K562 (cell line): ENCODE measurements at regions not wholly inside any gene's neighbourhood (a gene's known extent, or its start where the extent isn't known, plus 50 kb on each side); places are given as distances from the start of the nearest gene placed in this dataset.

Experiments used
- ATAC-seq: fragments of 200-7000 bp; cut with Tn5 transposase; 3 replicates; pipeline ENCODE4 v1.9.1; 2020; ENCODE audit warnings: moderate library complexity
- BruUV-seq: library from RNA; stranded (reverse); fragments of 400-500 nt; replicated peaks from 2 replicates; lab custom pipeline; 2021; lab: Mats Ljungman, UMichigan
- CTCF ChIA-PET: fragments of 300-600 bp; formaldehyde crosslinking; extraction: SDS; loops from one replicate; lab custom pipeline; 2021; ENCODE audit warnings: low intra/inter-chr PET ratio; lab: Yijun Ruan, JAX
- POLR2A ChIA-PET: fragments of 300-600, 350-650 bp; sonication (Branson Sonifier 250); formaldehyde crosslinking; extraction: SDS; loops from one replicate; lab custom pipeline; 2021; ENCODE audit warnings: antibody characterized with exemption, inconsistent platforms; lab: Yijun Ruan, JAX
- DNase-seq, 4 experiments: peaks; one replicate each; pipeline versions ENCODE4 v3.0.0 to v3.0.0-alpha.2; 2011 to 2018; ENCODE audit warnings: low spot score in 3 of 4, mixed read lengths in 3 of 4; ENCODE audit errors: extremely low read depth in 1 of 4
- FAIRE-seq: peaks from 2 replicates; lab custom pipeline; 2011; peaks lifted over from hg19 to GRCh38; lab: Jason Lieb, UNC
- H2AFZ ChIP-seq: 2 replicates; pipeline ENCODE4 v1.6.0; 2011; ENCODE audit warnings: low read depth, low read length, control low read depth, inconsistent platforms
- H3K27ac ChIP-seq: fragments of 200-600 bp; 3 replicates; pipeline ENCODE4 v1.8.0; 2011; ENCODE audit warnings: low read depth, mild to moderate bottlenecking, control low read depth, inconsistent platforms, low read length, moderate library complexity, mixed read lengths; ENCODE audit errors: extremely low read depth
- H3K27me3 ChIP-seq, 2 experiments: fragments of 300-600 bp in 1 of 2; 2 replicates in 1 of 2; 3 replicates in 1 of 2; pipeline versions ENCODE4 v1.6.0 to v1.8.0; 2011; ENCODE audit warnings: inconsistent platforms in 2 of 2, low read length in 2 of 2, mild to moderate bottlenecking in 1 of 2, mixed read lengths in 1 of 2, moderate library complexity in 1 of 2; ENCODE audit not compliant: control insufficient read depth in 2 of 2, insufficient read depth in 2 of 2
- H3K36me3 ChIP-seq: fragments of 300-600 bp; 3 replicates; pipeline ENCODE4 v1.8.0; 2011; ENCODE audit warnings: mild to moderate bottlenecking, low read length, inconsistent platforms; ENCODE audit not compliant: control insufficient read depth, insufficient read depth
- H3K4me1 ChIP-seq, 2 experiments: fragments of 200-600 bp in 1 of 2; replicated peaks in 1 of 2; 2 replicates in 1 of 2; 3 replicates in 1 of 2; pipeline versions ENCODE4 v1.5.1 to v1.8.0; 2011; ENCODE audit warnings: inconsistent platforms in 2 of 2, low read length in 2 of 2, mild to moderate bottlenecking in 1 of 2, mixed read lengths in 1 of 2, moderate library complexity in 1 of 2; ENCODE audit not compliant: control insufficient read depth in 2 of 2, insufficient read depth in 2 of 2
- H3K4me2 ChIP-seq: 2 replicates; pipeline ENCODE4 v1.6.1; 2011; ENCODE audit warnings: low read length, control low read depth, inconsistent platforms, mixed read lengths; ENCODE audit not compliant: insufficient read depth
- H3K4me3 ChIP-seq: fragments of 200-600 bp; sonication (generic), shearing (Covaris generic); 2 replicates; pipeline ENCODE4 v1.5.1; 2016; ENCODE audit warnings: control low read depth, inconsistent platforms
- H3K79me2 ChIP-seq: fragments of 200-600 bp; 3 replicates; pipeline ENCODE4 v1.8.0; 2011; ENCODE audit warnings: low read length, inconsistent platforms; ENCODE audit not compliant: control insufficient read depth, insufficient read depth
- H3K9ac ChIP-seq, 2 experiments: 2 replicates each; pipeline versions ENCODE4 v1.6.0 to v1.6.1; 2011; ENCODE audit warnings: low read depth in 2 of 2, low read length in 2 of 2, control low read depth in 1 of 2, inconsistent platforms in 1 of 2, mild to moderate bottlenecking in 1 of 2, mixed read lengths in 1 of 2; ENCODE audit not compliant: insufficient read depth in 1 of 2
- H3K9me1 ChIP-seq: one replicate; pipeline ENCODE4 v1.6.0; 2011; ENCODE audit warnings: inconsistent platforms, mild to moderate bottlenecking, low read length, moderate library complexity; ENCODE audit not compliant: control insufficient read depth, insufficient read depth
- H3K9me3 ChIP-seq: replicated peaks from 2 replicates; pipeline ENCODE4 v1.5.1; 2011; ENCODE audit warnings: low read depth, low read length, inconsistent platforms; ENCODE audit not compliant: control insufficient read depth, insufficient read depth
- H4K20me1 ChIP-seq: replicated peaks from 2 replicates; pipeline ENCODE4 v1.6.1; 2011; ENCODE audit warnings: low read length, inconsistent platforms, mixed read lengths; ENCODE audit not compliant: control insufficient read depth, insufficient read depth
- ASH1L ChIP-seq: fragments of 450-650 bp; IDR thresholded peaks from 2 replicates; pipeline ENCODE4 v1.6.1; 2018; ENCODE audit warnings: borderline replicate concordance, mild to moderate bottlenecking, low read depth; ENCODE audit not compliant: partially characterized antibody
- DDX20 ChIP-seq: fragments of 450-650 bp; IDR thresholded peaks from 2 replicates; pipeline ENCODE4 v1.6.1; 2016; ENCODE audit warnings: missing genetic modification characterization, low read depth, mild to moderate bottlenecking, missing compliant biosample characterization, moderate library complexity
- EZH2 ChIP-seq: IDR thresholded peaks from 2 replicates; pipeline ENCODE4 v1.6.1; 2012; ENCODE audit warnings: low read depth, mild to moderate bottlenecking, inconsistent platforms, low read length, borderline replicate concordance
- FOXP1 ChIP-seq: sonication (generic); formaldehyde crosslinking; IDR thresholded peaks from 2 replicates; pipeline ENCODE4 v1.8.0; 2022; ENCODE audit warnings: mild to moderate bottlenecking, missing genetic modification reagents
- JUNB ChIP-seq: fragments of 450-650 bp; formaldehyde crosslinking; conservative IDR thresholded peaks from 2 replicates; pipeline ENCODE4 v1.4.0; 2020; ENCODE audit warnings: mild to moderate bottlenecking
- KAT7 ChIP-seq: sonication (generic); formaldehyde crosslinking; IDR thresholded peaks from 2 replicates; pipeline ENCODE4 v1.8.0; 2022; ENCODE audit warnings: missing genetic modification reagents, mild to moderate bottlenecking, borderline replicate concordance
- KDM2B ChIP-seq: fragments of 250-450 bp; sonication (Bioruptor Pico); IDR thresholded peaks from 2 replicates; pipeline ENCODE4 v1.8.0; 2021; ENCODE audit warnings: mild to moderate bottlenecking, moderate library complexity
- KLF6 ChIP-seq: fragments of 250-450 bp; sonication (Bioruptor Pico); IDR thresholded peaks from 2 replicates; pipeline ENCODE4 v1.4.0; 2020; ENCODE audit warnings: mild to moderate bottlenecking, moderate library complexity, borderline replicate concordance
- MIER1 ChIP-seq: fragments of 450-650 bp; IDR thresholded peaks from 2 replicates; pipeline ENCODE4 v1.6.1; 2016; ENCODE audit warnings: antibody characterized with exemption, mild to moderate bottlenecking, low read depth
- MTA3 ChIP-seq: fragments of 450-650 bp; formaldehyde crosslinking; IDR thresholded peaks from 2 replicates; pipeline ENCODE4 v1.6.1; 2017; ENCODE audit warnings: mild to moderate bottlenecking, borderline replicate concordance
- NR3C1 ChIP-seq: sonication (generic); formaldehyde crosslinking; IDR thresholded peaks from 2 replicates; pipeline ENCODE4 v1.8.1; 2022; ENCODE audit warnings: missing genetic modification reagents
- PCBP1 ChIP-seq: fragments of 200-400 bp; formaldehyde crosslinking; IDR thresholded peaks from 2 replicates; pipeline ENCODE4 v1.6.1; 2018; ENCODE audit warnings: mild to moderate bottlenecking, low read depth, low read length; ENCODE audit not compliant: poor library complexity, severe bottlenecking
- POLR2A ChIP-seq: fragments of 450-650 bp; conservative IDR thresholded peaks from 2 replicates; pipeline ENCODE4 v1.6.1; 2016
- SLC30A9 ChIP-seq: fragments of 250-450 bp; sonication (Bioruptor Pico); IDR thresholded peaks from 2 replicates; pipeline ENCODE4 v1.8.0; 2022; ENCODE audit warnings: mild to moderate bottlenecking, moderate library complexity
- TCF7 ChIP-seq: sonication (generic); IDR thresholded peaks from 2 replicates; pipeline ENCODE4 v1.6.1; 2016; ENCODE audit warnings: antibody characterized with exemption, borderline replicate concordance
- ZC3H11A ChIP-seq: IDR thresholded peaks from 2 replicates; pipeline ENCODE4 v1.6.1; 2012; ENCODE audit warnings: low read depth, low read length, improper control_type of control experiment
- ZNF274 ChIP-seq: IDR thresholded peaks from 2 replicates; pipeline ENCODE4 v1.6.1; 2011; ENCODE audit warnings: low read depth, mild to moderate bottlenecking, low read length, moderate library complexity, borderline replicate concordance
- ZNF3 ChIP-seq: fragments of 250-450 bp; sonication (Bioruptor Pico); IDR thresholded peaks from 2 replicates; pipeline ENCODE4 v1.5.0; 2021; ENCODE audit warnings: mild to moderate bottlenecking, moderate library complexity
- ZNF785 ChIP-seq: fragments of 250-450 bp; sonication (Bioruptor Pico); IDR thresholded peaks from 2 replicates; pipeline ENCODE4 v1.4.0; 2020; ENCODE audit warnings: mild to moderate bottlenecking
- ZNF830 ChIP-seq: fragments of 250-450 bp; sonication (Bioruptor Pico); IDR thresholded peaks from 2 replicates; pipeline ENCODE4 v1.5.0; 2021; ENCODE audit warnings: mild to moderate bottlenecking
- WGBS: fragments of 100-300 bp; shearing (Covaris generic); methylation state at CpG from one replicate; pipeline ENCODE4 v1.1.6; 2016; ENCODE audit warnings: low coverage, mixed read lengths; ENCODE audit not compliant: insufficient coverage; ENCODE audit errors: missing lambda C conversion rate; 5-methylcytosine and 5-hydroxymethylcytosine counted together
- in situ Hi-C: fragments of 300-500 bp; cut with MboI; formaldehyde crosslinking; loops from 4 replicates; pipeline ENCODE4 v1.15.0; 2018; ENCODE audit warnings: inconsistent platforms, mixed read lengths
- intact Hi-C: fragments of 100-400 bp; cut with micrococcal nuclease; formaldehyde crosslinking; loops from 2 replicates; pipeline ENCODE4 v1.14.2; 2022
- TF ChIP-seq, protein P1 (sequence below), 2 experiments: fragments of 250-450 bp in 1 of 2; fragments of 450-650 bp in 1 of 2; sonication (Bioruptor Pico) in 1 of 2; IDR thresholded peaks; 2 replicates each; pipeline versions ENCODE4 v1.6.1 to v1.8.0; 2016 to 2021; ENCODE audit warnings: mild to moderate bottlenecking in 2 of 2, moderate library complexity in 2 of 2, missing compliant biosample characterization in 1 of 2, missing genetic modification characterization in 1 of 2
- TF ChIP-seq, protein P2 (sequence below): fragments of 450-650 bp; conservative IDR thresholded peaks from 2 replicates; pipeline ENCODE4 v1.6.1; 2016; ENCODE audit warnings: missing genetic modification characterization, low read depth, mild to moderate bottlenecking, control low read depth, missing compliant biosample characterization

DNA sequence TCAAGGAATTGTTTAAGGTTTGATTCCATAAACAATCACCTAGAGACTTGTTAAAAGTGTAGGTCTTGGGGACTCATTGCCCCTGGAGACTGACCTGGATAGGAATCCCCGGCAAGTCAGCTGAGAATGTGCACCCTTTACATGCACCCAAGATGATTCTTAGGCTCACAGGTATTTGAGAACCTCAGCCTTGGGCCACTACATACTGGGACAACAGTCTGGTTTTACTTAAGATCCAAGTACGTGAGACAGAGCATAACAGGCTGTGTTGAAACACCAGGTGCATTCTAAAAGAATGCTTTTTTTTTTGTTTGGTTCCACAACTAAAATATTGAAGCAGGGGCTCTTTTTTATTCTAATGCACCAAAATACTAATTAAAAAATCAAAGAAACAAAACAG, 215.8 kb downstream of the TMX3 start:
- in situ Hi-C loops, result no loop called here

DNA sequence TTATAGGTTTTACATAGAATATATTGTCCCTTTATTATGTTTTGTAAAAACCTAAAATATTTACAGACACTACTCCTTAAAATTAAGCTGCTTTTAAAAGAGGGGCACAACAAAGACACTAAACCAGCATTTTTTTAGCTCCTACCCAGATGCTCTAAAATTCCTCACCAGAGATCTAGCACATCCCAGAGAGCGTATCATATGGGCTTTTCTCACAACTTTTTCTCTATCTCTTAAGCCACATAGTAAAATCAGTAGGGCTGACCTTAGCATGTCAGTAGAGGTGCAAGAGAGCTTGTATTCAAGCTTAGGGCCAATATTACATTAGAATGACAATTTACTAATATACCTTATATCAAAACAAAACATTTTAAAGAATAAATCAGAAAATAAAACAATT, 216.3 kb downstream of the TMX3 start:
- no TSS peak for BruUV-seq
- Histone ChIP-seq H3K9me1 (no peaks in the 10 kb centered on the region), H3K4me1 (no peaks in the 10 kb centered on the region), H3K27ac (no peak overlapping the region), H3K9me3 (no peaks in the 10 kb centered on the region), H3K79me2 (no peaks in the 10 kb centered on the region), H4K20me1 (no peaks in the 10 kb centered on the region), H3K27me3 (no peaks in the 10 kb centered on the region), H2AFZ (no peak overlapping the region), H3K4me2 (no peak overlapping the region), H3K9ac (no peak overlapping the region), H3K36me3 (no peaks in the 10 kb centered on the region), H3K4me3 (no peak overlapping the region)
- ChIA-PET POLR2A (no interaction called here), CTCF (no interaction called here)
- FAIRE-seq (no peak), DNase-seq (no peak), ATAC-seq (no peak)
- in situ Hi-C loops, result no loop called here
- intact Hi-C loops, result no loop called here
- 0% methylated on average over 1 of the region's 1 CpG for WGBS
- TF ChIP-seq NR3C1 (CRISPR knock-in tag) (no peak), MIER1 (no peak), SLC30A9 (CRISPR knock-in tag) (no peak), FOXP1 (CRISPR knock-in tag) (no peak), PCBP1 (no peak), MTA3 (no peak), ZNF785 (no peak), ASH1L (no peak), TCF7 (no peak), ZC3H11A (no peak), EZH2 (no peak)
- TF ChIP-seq, protein P1, sequence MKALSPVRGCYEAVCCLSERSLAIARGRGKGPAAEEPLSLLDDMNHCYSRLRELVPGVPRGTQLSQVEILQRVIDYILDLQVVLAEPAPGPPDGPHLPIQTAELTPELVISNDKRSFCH (CRISPR knock-in tag; IDR thresholded peaks at IDR 0.05), result no peak
- TF ChIP-seq, protein P1 (tag; IDR thresholded peaks at IDR 0.05), result no peak
- TF ChIP-seq, protein P2, sequence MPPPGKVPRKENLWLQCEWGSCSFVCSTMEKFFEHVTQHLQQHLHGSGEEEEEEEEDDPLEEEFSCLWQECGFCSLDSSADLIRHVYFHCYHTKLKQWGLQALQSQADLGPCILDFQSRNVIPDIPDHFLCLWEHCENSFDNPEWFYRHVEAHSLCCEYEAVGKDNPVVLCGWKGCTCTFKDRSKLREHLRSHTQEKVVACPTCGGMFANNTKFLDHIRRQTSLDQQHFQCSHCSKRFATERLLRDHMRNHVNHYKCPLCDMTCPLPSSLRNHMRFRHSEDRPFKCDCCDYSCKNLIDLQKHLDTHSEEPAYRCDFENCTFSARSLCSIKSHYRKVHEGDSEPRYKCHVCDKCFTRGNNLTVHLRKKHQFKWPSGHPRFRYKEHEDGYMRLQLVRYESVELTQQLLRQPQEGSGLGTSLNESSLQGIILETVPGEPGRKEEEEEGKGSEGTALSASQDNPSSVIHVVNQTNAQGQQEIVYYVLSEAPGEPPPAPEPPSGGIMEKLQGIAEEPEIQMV (tag), result no peak

More for the DNA sequence above, 215.8 kb downstream of the TMX3 start:
- no peak for ATAC-seq
- no TSS peak for BruUV-seq
- H3K9ac ChIP-seq, result no peak overlapping the region
- no peaks in the 10 kb centered on the region for H4K20me1 ChIP-seq
- no peak overlapping the region for H3K4me3 ChIP-seq
- H3K27ac ChIP-seq, result no peak overlapping the region
- H3K4me1 ChIP-seq, result no peaks in the 10 kb centered on the region
- H3K4me2 ChIP-seq, result no peak overlapping the region
- DNase-seq, result no peak
- H3K9me1 ChIP-seq, result no peaks in the 10 kb centered on the region
- H2AFZ ChIP-seq, result no peak overlapping the region
- POLR2A ChIA-PET, result no interaction called here
- no peaks in the 10 kb centered on the region for H3K9me3 ChIP-seq
- no peak for TF ChIP-seq KAT7 (CRISPR knock-in tag)
- TF ChIP-seq KLF6 (CRISPR knock-in tag), result no peak
- TF ChIP-seq JUNB (CRISPR knock-in tag), result no peak
- no peak for TF ChIP-seq ZNF274
- TF ChIP-seq ZNF3 (CRISPR knock-in tag), result no peak
- TF ChIP-seq ZNF830 (CRISPR knock-in tag), result no peak
- no peak for TF ChIP-seq POLR2A
- no peak for TF ChIP-seq DDX20
- TF ChIP-seq KDM2B (CRISPR knock-in tag), result no peak
- no peaks in the 10 kb centered on the region for H3K79me2 ChIP-seq
- intact Hi-C loops, result no loop called here
- 0% methylated on average over 2 of the region's 2 CpGs for WGBS
- CTCF ChIA-PET, result no interaction called here
- H3K36me3 ChIP-seq, result no peaks in the 10 kb centered on the region
- FAIRE-seq, result no peak
- no peaks in the 10 kb centered on the region for H3K27me3 ChIP-seq
